BE2C (cell line): ENCODE measurements at regions not wholly inside any gene's neighbourhood (a gene's known extent, or its start where the extent isn't known, plus 50 kb on each side); places are given as distances from the start of the nearest gene placed in this dataset.

ENCODE experiments used
- DNase-seq: peaks from one replicate; pipeline ENCODE4 v3.0.0-alpha.2; 2020
- H3K27me3 ChIP-seq: fragments of 250-450 bp; sonication (Bioruptor Pico); 2 replicates; pipeline ENCODE4 v1.5.1; 2020; ENCODE audit warnings: mild to moderate bottlenecking
- H3K36me3 ChIP-seq: fragments of 250-450 bp; sonication (Bioruptor Pico); 2 replicates; pipeline ENCODE4 v1.5.1; 2020; ENCODE audit warnings: mild to moderate bottlenecking
- H3K4me1 ChIP-seq: fragments of 250-450 bp; sonication (Bioruptor Pico); 2 replicates; pipeline ENCODE4 v1.5.1; 2020
- H3K4me3 ChIP-seq: 2 replicates; pipeline ENCODE4 v1.5.1; 2011; ENCODE audit warnings: low read depth, low read length
- H3K9me3 ChIP-seq: fragments of 250-450 bp; sonication (Bioruptor Pico); 2 replicates; pipeline ENCODE4 v1.5.1; 2020
- CTCF ChIP-seq: IDR thresholded peaks from 2 replicates; pipeline ENCODE4 v1.5.1; 2012; ENCODE audit warnings: mild to moderate bottlenecking, low read depth, low read length

GRCh38 chr5:118243068-118243467 lies 745.3 kb downstream of the DTWD2 start:
- Histone ChIP-seq H3K27me3 (no peaks in the 10 kb centered on the region), H3K4me1 (no peaks in the 10 kb centered on the region)
- no peak for TF ChIP-seq CTCF

GRCh38 chr5:118236108-118236849 lies 752.1 kb downstream of the DTWD2 start:
- no peaks in the 10 kb centered on the region for H3K36me3 ChIP-seq
- H3K27me3 ChIP-seq: no peaks in the 10 kb centered on the region
- no peak for TF ChIP-seq CTCF
- no peaks in the 10 kb centered on the region for H3K4me1 ChIP-seq
- no peak for DNase-seq
- H3K4me3 ChIP-seq: no peak overlapping the region
- H3K9me3 ChIP-seq: no peaks in the 10 kb centered on the region

More at GRCh38 chr5:118243068-118243467, 745.3 kb downstream of the DTWD2 start:
- no peaks in the 10 kb centered on the region for H3K36me3 ChIP-seq
- no peaks in the 10 kb centered on the region for H3K9me3 ChIP-seq
- DNase-seq: no peak
- no peak overlapping the region for H3K4me3 ChIP-seq

GRCh38 chr5:118233606-118234005 lies 754.7 kb downstream of the DTWD2 start:
- no peak for TF ChIP-seq CTCF
- Histone ChIP-seq H3K36me3 (no peaks in the 10 kb centered on the region), H3K4me1 (no peaks in the 10 kb centered on the region), H3K27me3 (no peaks in the 10 kb centered on the region), H3K9me3 (no peaks in the 10 kb centered on the region), H3K4me3 (no peak overlapping the region)
- DNase-seq: no peak

- TF ChIP-seq CTCF: no peak
- no peak for DNase-seq
These were observed 759.9 kb downstream of the DTWD2 start for GRCh38 chr5:118228489-118228888.

GRCh38 chr5:118224546-118224945 lies 763.8 kb downstream of the DTWD2 start:
- H3K4me3 ChIP-seq: no peak overlapping the region
- DNase-seq: no peak
- H3K27me3 ChIP-seq: no peaks in the 10 kb centered on the region
- H3K36me3 ChIP-seq: no peaks in the 10 kb centered on the region
- H3K9me3 ChIP-seq: no peaks in the 10 kb centered on the region
- no peak for TF ChIP-seq CTCF
- H3K4me1 ChIP-seq: no peaks in the 10 kb centered on the region

More at GRCh38 chr5:118228489-118228888, 759.9 kb downstream of the DTWD2 start:
- Histone ChIP-seq H3K9me3 (no peaks in the 10 kb centered on the region), H3K4me1 (no peaks in the 10 kb centered on the region), H3K27me3 (no peaks in the 10 kb centered on the region), H3K36me3 (no peaks in the 10 kb centered on the region), H3K4me3 (no peak overlapping the region)

GRCh38 chr5:118220556-118221195 lies 767.7 kb downstream of the DTWD2 start:
- no peaks in the 10 kb centered on the region for H3K27me3 ChIP-seq
- no peaks in the 10 kb centered on the region for H3K36me3 ChIP-seq
- TF ChIP-seq CTCF: no peak
- H3K4me3 ChIP-seq: no peak overlapping the region
- no peaks in the 10 kb centered on the region for H3K4me1 ChIP-seq
- DNase-seq: no peak
- H3K9me3 ChIP-seq: no peaks in the 10 kb centered on the region
